IPS-18a (cell line): ENCODE measurements at regions not wholly inside any gene's neighbourhood (a gene's known extent, or its start where the extent isn't known, plus 50 kb on each side); places are given as distances from the start of the nearest gene placed in this dataset.

ENCODE experiments used
- H3K27ac ChIP-seq: one replicate; pipeline ENCODE4 v1.5.1; 2013; ENCODE audit warnings: low read length
- H3K27me3 ChIP-seq: one replicate; pipeline ENCODE4 v1.6.1; 2013; ENCODE audit warnings: mild to moderate bottlenecking, low read length; ENCODE audit not compliant: control insufficient read depth, insufficient read depth
- H3K36me3 ChIP-seq: one replicate; pipeline ENCODE4 v1.6.1; 2013; ENCODE audit warnings: low read depth, low read length; ENCODE audit not compliant: control insufficient read depth
- H3K4me1 ChIP-seq: one replicate; pipeline ENCODE4 v1.6.1; 2013; ENCODE audit warnings: low read depth, low read length; ENCODE audit not compliant: control insufficient read depth
- H3K4me3 ChIP-seq: one replicate; pipeline ENCODE4 v1.5.1; 2013; ENCODE audit warnings: low read length
- H3K9ac ChIP-seq: one replicate; pipeline ENCODE4 v1.6.1; 2013; ENCODE audit warnings: mild to moderate bottlenecking, low read length, moderate library complexity
- H3K9me3 ChIP-seq: one replicate; pipeline ENCODE4 v1.6.1; 2013; ENCODE audit warnings: low read depth, low read length; ENCODE audit not compliant: control insufficient read depth

DNA sequence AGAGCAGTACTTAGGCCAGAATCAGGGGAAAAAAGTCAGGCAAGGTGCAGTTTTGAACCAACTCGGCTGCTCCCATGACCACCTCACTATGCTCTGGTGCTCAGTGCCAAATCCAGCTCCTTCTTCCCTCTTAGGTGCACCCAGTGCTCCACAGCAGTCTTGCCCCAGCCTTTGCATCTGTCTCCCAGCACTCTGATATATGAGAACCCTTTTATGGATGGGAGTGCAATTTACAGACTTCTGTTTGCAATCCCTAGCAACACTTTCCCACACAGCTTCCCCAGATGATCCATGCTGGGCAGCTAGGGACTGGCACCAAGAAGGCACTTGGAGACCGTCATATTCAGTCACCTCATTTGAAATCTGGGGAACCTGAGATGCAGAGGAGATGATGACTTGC is 267.9 kb upstream of the CCL2 start:
- no peak overlapping the region for H3K4me3 ChIP-seq
- no peaks in the 10 kb centered on the region for H3K36me3 ChIP-seq
- H3K27me3 ChIP-seq: no peaks in the 10 kb centered on the region
- H3K27ac ChIP-seq: no peak overlapping the region
- H3K9ac ChIP-seq: no peak overlapping the region
- no peaks in the 10 kb centered on the region for H3K4me1 ChIP-seq
- no peaks in the 10 kb centered on the region for H3K9me3 ChIP-seq

DNA sequence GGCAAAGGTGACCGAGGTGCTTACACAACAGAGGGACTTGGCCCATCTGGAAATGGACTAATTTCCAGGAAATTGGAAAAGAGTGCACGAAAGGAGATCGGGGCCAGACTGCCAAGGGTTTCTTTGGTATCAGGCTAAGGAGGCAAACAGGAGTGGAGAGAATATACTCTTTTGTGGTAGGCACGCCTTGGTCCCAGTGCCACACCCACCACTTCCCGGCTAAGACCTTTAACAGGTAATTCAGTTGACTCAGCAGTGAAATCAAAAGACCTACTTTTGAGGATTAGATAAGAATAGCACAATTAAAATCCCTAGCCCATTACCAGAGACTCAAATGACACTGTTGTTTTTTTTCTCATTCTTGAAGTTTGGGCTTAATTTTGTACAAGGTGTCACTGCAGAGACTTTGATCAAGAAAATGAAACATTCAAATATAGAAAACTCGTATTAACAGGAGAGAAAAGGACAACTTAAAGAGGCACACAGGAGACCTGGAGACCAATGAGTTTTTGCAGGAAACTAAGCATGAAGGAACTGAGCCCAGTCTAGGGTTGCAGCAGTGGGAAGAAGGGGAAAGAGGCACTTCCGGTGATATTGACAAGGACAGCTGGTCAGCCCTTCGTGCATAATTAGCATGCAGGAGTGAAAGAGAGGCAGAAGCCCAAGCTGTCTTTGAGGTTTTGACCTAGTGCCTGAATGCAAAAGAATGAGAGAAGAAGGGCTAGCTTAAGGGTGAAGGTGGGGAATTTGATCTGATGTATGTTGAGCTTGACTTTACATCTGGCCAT is 265.5 kb upstream of the CCL2 start:
- Histone ChIP-seq H3K9me3 (no peaks in the 10 kb centered on the region), H3K27me3 (no peaks in the 10 kb centered on the region), H3K9ac (no peak overlapping the region), H3K4me3 (no peak overlapping the region), H3K4me1 (no peaks in the 10 kb centered on the region), H3K36me3 (no peaks in the 10 kb centered on the region), H3K27ac (no peak overlapping the region)

DNA sequence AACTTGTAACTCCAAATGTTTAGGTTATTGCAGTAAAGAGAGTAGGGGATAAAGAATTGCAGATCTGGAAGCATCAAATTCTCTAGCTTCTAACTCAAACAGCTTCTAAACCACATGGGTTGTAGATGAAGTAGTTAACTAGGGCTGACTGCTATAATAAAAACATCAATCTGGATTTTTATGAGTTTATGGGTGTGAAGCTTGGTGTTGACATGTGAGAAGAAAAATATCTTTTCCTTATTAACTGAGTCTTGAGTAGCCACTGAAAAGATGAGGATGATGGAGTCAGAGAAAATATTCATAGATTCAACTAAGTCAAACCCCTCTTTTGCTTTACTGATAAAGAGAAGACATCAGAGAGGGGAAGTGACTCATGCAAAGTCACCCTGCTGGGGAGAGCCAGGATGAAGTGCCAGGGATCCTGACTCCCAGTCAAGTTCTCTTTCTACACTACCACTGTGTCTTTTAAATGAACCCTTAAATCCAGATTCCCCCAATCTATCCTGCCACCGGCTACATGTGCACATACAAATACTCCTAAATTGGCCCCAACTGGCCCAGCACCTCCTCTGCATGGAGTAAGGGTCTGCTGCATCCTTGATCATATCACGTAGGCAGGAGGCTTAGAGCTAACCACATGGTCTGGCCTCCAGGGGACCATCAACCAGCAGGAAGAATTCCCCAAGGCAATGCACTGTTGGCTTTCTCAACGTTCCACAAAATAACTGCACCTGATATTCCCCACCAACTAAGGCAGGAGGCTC is 264.0 kb upstream of the CCL2 start:
- Histone ChIP-seq H3K27ac (no peak overlapping the region), H3K36me3 (no peaks in the 10 kb centered on the region), H3K27me3 (no peaks in the 10 kb centered on the region), H3K4me1 (no peaks in the 10 kb centered on the region), H3K9me3 (no peaks in the 10 kb centered on the region), H3K4me3 (no peak overlapping the region), H3K9ac (no peak overlapping the region)

DNA sequence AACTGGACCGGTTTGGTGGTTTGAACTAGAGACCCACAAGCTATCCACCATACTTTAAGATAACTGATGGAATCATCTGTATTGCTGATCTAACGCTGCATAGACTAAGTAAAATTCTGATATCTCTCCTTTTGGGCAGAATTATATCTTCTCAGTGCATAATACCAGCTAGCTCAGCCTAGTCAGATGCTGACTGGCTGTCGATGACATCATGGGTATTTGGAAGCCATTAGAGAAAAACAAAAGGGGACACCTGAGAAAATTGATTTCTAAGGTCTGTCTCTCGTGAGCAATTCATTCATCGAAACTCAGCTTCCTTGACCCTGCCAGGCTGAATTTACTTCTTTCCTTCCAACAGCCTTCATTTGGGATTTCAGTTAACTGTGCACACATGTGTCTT is 263.0 kb upstream of the CCL2 start:
- Histone ChIP-seq H3K9ac (no peak overlapping the region), H3K27ac (no peak overlapping the region), H3K27me3 (no peaks in the 10 kb centered on the region), H3K9me3 (no peaks in the 10 kb centered on the region), H3K36me3 (no peaks in the 10 kb centered on the region), H3K4me3 (no peak overlapping the region), H3K4me1 (no peaks in the 10 kb centered on the region)

DNA sequence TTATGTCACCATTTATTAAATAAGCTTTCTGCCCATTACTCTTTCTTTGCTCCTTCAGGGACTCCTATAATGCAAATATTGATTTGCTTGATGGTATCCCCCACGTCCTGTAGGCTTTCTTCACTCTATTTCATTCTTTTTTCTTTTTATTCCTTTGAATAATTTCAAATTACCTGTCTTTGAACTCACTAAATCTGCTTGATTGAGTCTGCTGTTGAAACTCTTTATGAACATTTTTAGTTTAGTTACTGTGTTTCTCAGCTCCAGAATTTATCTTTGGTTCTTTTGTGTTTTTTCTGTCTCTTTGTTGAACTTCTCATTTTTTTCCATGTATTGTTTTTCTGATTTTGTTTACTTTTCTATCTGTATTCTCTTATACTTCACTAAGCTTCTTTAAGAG is 254.4 kb upstream of the CCL2 start:
- Histone ChIP-seq H3K9me3 (no peaks in the 10 kb centered on the region), H3K27me3 (no peaks in the 10 kb centered on the region), H3K27ac (no peak overlapping the region)

DNA sequence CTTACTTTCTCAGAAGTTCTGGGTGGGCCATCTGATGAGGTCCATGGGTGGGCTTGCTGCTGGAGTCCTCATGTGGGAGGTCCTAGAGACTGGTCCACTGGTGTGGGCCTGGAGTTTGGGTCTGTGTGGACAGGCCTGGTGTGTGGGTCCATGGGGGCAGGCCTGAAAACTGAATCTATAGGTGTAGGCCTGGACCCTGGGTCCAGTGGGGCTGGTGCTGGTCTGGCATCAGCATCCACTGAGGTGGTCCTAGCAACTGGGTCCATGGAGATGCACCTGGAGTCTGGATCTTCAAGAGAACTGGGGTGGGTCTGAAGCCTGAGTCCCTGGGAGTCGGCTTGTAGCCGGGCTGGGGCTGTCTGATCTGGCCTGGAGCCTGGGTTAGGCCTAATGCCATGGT is 253.8 kb upstream of the CCL2 start:
- no peaks in the 10 kb centered on the region for H3K36me3 ChIP-seq
- H3K4me3 ChIP-seq: no peak overlapping the region
- no peak overlapping the region for H3K9ac ChIP-seq
- H3K9me3 ChIP-seq: no peaks in the 10 kb centered on the region
- H3K27me3 ChIP-seq: no peaks in the 10 kb centered on the region
- H3K4me1 ChIP-seq: no peaks in the 10 kb centered on the region
- H3K27ac ChIP-seq: no peak overlapping the region

More for the DNA sequence above, 254.4 kb upstream of the CCL2 start:
- H3K4me3 ChIP-seq: no peak overlapping the region
- no peaks in the 10 kb centered on the region for H3K4me1 ChIP-seq
- H3K36me3 ChIP-seq: no peaks in the 10 kb centered on the region
- no peak overlapping the region for H3K9ac ChIP-seq

DNA sequence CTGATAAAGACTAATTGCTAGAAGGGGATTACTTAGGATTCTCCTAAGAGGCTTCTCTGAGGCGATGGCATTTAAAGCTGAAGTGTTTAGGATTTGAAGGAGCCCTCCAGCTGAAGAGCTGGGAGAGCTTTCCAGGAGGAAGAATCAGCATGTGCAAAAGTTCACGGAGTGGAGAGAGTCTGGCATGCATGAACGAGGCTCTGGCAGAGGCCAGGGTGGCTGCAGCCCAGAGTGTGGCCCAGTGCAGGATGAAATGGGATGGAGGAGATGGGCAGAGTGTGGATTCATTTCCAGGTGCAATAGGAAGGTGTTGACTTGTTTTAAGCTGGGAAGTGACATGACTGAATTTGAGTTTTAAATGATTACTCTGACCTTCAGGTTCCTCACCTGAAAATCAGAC is 249.0 kb upstream of the CCL2 start:
- no peak overlapping the region for H3K4me3 ChIP-seq

DNA sequence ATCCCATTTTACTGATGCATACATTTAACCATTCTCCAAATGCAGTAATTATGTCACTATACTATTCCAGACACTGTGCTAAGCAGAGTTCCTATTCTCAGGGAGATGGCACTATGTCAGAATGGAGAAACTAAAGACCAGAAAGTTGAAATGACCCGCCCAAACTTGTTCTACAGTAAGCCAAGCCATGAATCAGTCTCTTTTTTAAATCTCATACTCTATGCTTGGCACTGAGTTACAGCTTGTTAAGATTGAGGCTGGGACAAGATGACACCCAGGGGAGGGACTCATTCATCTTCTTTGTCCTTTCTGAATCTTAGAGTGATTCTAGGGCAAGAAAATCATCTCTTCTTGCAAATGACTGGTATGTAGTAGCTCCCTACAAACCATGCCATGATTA is 247.0 kb upstream of the CCL2 start:
- Histone ChIP-seq H3K9me3 (no peaks in the 10 kb centered on the region), H3K4me3 (no peak overlapping the region), H3K9ac (no peak overlapping the region), H3K36me3 (no peaks in the 10 kb centered on the region), H3K27ac (no peak overlapping the region), H3K27me3 (no peaks in the 10 kb centered on the region), H3K4me1 (no peaks in the 10 kb centered on the region)

More for the DNA sequence above, 249.0 kb upstream of the CCL2 start:
- no peaks in the 10 kb centered on the region for H3K27me3 ChIP-seq
- H3K27ac ChIP-seq: no peak overlapping the region
- no peak overlapping the region for H3K9ac ChIP-seq
- no peaks in the 10 kb centered on the region for H3K36me3 ChIP-seq
- no peaks in the 10 kb centered on the region for H3K9me3 ChIP-seq
- no peaks in the 10 kb centered on the region for H3K4me1 ChIP-seq

DNA sequence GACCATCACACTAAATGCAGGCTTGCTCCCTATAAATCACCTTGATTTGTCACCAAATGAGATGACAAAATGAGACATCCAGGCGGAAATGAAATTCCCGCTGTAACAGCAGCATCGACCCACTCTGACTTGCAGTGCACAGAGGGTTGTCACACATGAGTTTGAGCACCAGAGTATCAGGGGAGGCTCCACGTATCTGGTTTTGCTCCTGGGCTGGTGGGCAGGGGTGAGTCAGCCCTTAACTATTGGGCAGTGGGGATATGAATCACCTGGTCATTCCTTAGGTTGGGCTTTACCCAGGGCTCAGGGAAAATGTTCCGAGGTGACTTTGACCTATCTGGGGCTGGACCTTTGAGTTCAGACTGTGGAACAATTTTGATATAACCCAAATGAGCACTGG is 245.2 kb upstream of the CCL2 start:
- Histone ChIP-seq H3K9ac (no peak overlapping the region), H3K4me1 (no peaks in the 10 kb centered on the region), H3K36me3 (no peaks in the 10 kb centered on the region), H3K9me3 (no peaks in the 10 kb centered on the region), H3K27me3 (no peaks in the 10 kb centered on the region), H3K27ac (no peak overlapping the region), H3K4me3 (no peak overlapping the region)

DNA sequence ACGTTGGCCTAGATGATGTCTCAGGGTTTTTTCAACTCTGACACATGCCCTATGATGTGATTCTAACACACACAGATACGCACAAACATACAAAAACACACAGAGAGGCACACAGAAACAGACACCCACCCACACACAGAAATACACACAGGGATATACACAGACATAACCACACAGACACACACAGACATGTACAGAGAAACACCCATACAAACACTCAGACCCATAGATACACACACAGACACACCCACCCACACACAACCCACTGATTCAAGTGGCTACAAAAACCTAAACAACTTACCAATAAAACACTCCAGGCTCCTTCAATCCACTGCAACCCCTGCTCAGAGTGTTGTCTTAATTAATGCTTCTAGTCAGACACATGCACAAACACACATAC is 244.6 kb upstream of the CCL2 start:
- H3K9ac ChIP-seq: no peak overlapping the region

DNA sequence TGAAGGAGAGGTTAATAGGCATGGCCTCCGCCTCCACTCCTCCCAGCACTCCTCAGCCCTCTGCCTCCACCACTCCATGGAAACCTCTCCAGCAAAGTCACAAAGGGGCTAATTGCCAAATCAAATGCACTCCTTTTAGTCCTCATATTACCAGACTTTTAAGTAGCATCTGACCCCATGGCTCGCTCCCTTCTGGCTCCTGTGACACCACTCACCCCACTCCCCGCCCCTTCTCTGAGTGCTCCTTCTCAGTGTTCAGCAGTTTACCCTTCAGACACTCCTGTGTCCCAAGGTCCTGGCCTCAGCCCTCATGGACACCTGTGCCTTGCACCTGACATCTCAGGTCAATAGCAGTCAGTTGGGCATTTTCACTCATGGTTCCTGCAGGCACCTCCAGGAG is 243.5 kb upstream of the CCL2 start:
- Histone ChIP-seq H3K36me3 (no peaks in the 10 kb centered on the region), H3K27me3 (no peaks in the 10 kb centered on the region), H3K9ac (no peak overlapping the region), H3K27ac (no peak overlapping the region), H3K4me3 (no peak overlapping the region), H3K9me3 (no peaks in the 10 kb centered on the region), H3K4me1 (no peaks in the 10 kb centered on the region)

More for the DNA sequence above, 244.6 kb upstream of the CCL2 start:
- Histone ChIP-seq H3K36me3 (no peaks in the 10 kb centered on the region), H3K4me1 (no peaks in the 10 kb centered on the region), H3K27ac (no peak overlapping the region), H3K9me3 (no peaks in the 10 kb centered on the region), H3K27me3 (no peaks in the 10 kb centered on the region), H3K4me3 (no peak overlapping the region)
